GM18502 (cell line): ENCODE measurements at regions not wholly inside any gene's neighbourhood (a gene's known extent, or its start where the extent isn't known, plus 50 kb on each side); places are given as distances from the start of the nearest gene placed in this dataset.

Experiments used
- ATAC-seq: cut with Tn5 transposase; IDR thresholded peaks from one replicate; pipeline ENCODE4 v1.9.1; 2021; ENCODE audit warnings: mild to moderate bottlenecking; ENCODE audit not compliant: unreplicated experiment, poor library complexity

DNA sequence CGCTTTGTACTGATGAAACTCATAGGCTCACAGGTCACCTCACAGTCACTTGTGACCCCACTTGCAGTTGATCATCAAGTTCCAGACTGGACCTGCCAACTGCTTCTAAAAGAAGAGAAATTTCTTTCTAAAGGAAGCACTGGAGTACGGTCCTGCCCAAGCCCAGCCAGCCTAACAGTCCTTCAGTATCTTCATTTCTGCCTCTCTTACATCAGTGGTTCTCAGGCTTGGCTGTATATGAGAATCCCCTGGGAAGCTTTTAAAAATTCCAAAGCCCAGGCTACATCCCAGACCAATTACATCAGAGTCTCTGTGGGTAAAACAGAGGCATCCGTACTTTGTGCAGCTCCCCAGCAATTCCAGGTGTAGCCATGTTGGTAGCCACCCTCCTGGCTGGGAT is 282.1 kb downstream of the NFIB start:
- ATAC-seq = no peak

DNA sequence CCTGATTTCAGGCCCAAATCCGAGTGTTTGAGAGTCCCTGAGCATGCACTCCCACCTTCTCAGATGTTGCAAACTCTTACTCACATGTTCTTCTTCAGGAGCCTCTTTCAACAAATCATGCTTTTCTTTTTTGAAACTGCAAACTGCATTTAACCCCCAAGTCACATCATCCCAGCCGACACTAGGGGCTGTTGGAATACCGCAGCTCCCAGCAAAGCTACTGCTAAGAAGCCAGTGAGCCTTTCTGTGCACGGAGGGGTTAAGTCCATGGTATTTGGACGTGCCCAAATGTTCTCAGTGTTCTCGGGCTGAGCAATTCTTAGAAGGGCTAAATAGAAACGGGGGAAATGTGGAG is 282.9 kb downstream of the NFIB start:
- no peak for ATAC-seq

DNA sequence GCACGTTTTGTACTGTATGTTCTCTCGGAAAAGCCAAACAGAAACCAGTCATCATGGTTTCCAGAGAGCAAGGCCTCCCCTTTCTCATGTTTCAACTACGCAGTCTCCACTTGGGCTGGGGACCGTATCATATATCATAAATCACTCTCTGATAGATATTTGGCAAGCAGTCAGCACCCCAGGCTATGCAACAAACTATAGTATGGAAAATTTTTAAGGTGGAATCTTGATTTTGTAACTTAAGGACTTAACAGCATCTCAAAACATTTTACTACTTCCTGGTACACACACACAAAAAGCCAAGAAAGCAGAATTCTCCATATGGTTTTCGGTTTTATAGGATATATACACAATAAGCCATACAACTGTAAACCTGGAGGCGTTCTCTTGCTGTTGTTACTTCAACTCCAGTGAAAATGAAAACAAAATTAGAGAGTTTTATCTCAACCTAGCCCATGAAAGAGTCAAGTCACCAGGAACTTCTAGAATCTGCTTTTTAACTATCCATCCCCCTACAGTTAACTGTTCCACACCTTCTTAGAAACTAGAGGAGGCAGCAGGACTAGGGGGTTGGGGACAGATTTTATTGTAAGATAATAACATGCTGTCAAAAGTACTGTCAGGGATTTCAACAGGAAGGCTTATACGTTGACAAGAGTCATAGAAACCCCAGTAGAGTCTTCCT is 283.4 kb downstream of the NFIB start:
- ATAC-seq = no peak

DNA sequence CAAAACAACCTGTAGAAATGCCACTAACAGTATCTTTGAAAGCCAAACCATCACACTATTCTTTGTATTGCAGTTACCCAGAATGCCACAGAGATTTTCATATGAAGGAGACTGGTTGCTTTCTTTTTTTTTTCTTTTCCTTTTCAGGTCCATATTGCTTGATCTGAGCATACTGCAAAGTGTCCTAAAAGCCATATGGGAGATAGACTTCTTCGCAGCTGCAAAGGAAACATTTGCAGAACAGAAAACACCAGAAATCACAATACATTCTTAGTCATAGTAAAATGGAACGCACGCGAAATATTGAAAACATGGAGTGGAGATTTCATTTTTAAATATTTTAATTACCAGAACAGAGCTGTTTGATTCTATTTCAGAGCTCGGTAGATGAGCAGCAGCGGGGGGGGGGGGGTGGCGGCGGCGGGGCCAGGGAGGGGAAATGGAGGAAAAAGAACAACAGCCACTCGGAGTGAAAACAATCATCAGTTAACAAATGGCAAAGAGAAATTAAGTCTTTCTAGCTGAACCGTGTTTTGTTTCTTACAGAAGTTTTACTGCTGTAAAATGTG is 284.1 kb downstream of the NFIB start:
- ATAC-seq = no peak

DNA sequence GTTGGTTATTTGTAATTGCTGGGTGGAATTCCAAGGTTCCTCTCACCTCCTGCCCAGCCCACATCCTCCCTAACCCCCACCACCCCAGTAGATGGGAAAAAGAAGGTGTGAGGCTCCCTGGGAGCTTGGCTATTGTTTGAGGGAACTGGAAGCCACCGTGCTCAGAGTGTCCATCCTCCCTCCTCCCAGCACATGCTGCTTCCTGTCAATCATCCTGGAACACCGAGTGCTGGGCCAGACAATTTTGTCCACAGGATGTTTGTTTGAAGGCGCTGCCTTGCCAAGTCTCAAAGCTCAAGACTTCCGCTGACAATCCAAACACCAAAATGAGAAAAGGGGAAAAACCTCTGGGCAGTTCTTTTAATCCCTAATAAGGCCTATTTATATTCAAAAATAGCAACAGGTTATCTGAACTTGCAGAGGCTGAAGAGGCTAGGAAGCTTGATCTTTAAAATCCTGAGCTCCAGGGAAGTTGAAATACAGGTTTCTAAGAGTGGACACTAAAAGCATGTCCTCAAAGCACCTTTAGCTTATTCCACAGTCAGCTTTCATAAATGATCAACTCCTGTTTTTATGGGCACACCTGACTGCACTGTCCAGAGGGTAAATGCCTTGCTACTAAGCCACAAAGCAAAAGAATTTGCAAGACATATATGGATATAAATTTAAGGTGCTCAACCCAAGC is 286.7 kb downstream of the NFIB start:
- ATAC-seq = no peak

DNA sequence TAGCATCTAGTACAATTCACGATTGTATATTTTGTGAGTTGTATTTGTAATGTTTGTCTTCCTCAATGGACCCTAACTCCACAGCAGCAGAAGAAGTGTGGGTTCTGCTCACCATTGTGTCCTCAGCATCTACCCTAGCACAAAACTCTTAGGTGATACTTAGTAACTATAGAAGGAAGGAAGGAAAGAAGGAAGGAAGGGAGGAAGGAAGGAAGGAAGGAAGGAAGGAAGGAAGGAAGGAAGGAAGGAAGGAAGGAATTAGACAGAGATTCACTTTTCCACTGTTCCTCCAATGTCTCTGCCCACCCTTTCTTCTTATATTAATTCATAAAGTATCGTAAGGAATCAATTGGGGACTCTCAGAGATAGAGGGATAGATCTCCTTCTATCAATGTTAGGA is 288.2 kb downstream of the NFIB start:
- no peak for ATAC-seq

DNA sequence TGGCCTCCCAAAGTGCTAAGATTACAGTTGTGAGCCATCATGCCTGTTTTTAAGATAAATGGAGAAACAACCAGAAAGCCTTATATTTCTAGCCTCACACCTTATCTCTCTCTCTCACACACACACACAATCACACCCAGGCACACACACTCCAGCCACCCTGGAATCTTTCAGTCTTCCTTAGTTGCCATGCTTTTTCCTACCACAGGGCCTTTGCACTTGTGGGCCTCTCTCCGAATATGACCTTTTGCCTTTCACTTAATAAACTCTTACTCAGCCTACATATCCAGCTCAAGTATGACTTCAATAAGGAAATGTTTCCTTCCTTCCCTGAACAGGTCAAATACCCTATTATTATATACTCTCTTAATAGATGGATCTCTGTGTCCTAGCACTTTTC is 290.7 kb downstream of the NFIB start:
- ATAC-seq = no peak

DNA sequence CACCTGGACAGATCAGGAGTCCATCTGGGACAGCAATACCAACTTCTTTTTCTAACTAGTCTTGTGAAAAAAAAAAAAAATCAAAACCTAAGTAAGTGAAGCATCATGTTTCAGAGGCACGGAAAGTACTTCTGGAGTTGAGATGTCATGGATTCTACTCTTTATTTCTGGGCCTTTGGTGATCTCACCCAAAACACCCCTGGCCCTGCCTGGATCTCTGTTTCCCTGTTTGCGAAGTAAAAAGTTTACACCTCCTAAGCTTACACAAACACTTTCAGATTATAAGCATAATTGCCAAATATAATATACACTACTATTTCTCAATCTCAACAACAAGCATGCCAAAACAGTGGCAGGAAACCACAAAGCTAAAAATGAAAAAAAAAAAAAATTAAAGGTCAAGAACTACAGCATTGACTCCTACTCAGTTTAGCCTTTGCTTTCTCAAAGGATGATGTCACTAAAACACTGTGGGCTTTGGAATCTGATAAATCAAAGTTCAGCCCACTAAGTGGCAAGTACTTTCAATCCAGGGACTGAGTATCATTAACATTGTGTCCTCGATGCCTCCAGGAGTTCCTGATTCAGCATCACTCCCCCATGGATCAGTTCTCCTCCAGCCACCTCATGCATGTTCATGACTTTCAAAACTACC is 291.9 kb downstream of the NFIB start:
- no peak for ATAC-seq

DNA sequence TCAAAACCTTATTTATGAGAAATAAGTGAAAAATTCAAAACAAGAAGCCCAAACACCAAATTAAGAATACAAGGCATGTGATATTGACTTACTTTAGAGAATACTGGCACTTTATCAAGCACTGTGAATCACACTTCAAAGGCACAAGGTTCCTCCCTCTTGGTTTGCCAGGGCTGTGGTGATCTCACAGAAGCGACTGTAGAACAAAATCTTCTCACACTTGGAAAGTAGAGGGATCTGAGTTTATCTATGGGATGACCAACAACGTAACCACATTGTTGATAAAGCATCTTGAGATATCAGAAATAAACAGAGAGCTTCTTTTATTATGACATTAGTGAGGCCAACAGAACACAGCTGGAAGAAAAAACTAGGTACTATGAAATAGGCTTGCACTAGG is 295.9 kb downstream of the NFIB start:
- ATAC-seq = no peak

DNA sequence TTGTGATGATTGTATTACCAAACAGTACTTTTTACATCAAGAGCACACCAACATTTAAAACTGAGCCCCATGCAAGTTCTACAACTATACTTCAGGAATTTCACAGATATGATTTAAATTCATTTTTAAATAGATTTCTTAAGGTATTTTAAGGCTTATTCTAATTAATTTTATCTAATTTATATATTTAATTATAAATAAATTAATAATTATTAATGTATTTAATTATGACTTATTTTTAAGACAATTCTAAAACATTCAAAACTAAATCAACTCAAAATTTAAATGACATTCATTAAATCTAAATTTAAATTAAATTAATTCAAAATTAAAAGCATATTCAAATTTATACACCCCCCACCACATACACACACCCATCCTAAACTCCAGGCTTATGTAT is 299.2 kb downstream of the NFIB start:
- no peak for ATAC-seq

DNA sequence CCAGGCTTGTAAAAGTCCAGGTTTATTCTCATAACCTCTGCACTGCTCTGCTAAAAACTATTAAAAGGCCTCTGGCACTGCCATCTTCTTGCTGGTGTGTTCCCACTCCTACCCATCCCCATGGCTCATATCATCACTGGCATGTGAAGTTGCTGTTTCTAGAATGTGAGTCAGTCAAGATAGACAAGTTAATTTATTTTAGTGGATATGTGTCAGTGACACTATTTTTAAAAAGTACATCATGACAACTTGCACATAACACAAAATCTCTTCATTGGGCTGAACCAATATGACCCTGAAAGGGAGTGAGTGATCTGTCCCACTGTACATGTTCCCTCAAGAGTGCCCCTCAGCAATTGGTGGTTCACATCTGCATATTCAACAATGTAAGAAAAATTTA is 299.7 kb downstream of the NFIB start:
- ATAC-seq = no peak

DNA sequence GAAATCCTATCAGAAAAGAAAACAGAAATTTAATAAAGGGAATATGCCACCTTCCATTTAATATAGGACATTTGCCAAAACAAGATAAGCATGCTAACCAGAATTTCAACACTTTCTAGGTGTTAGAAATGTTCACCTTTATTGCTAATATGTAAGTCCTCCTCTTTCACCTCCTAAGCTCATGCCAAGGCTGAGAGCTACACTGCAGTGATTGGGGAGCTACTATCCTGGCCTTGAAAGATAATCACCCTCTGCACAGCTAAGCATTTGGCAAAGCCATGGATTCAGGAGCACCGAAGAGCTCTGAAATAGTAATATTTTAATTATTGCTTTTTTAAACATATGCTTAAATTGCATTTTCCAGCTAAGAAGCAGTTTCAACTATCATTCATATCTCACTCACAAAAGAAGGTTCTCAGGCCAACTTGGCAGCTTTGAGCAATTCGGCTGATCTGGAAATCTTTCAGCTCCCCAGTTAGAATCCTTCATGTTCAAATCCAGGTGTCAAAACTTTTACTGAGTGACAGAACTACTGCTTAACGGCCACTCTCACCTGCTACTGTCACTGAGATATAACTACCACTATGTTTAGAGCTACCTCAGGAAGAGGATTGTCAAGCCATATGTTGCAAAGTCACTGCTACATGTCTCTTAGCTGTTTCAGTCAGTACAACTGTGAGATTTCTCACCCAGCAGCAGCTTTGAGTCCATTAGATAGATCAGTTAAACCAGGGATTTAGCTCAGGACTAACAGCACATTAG is 302.0 kb downstream of the NFIB start:
- no peak for ATAC-seq

DNA sequence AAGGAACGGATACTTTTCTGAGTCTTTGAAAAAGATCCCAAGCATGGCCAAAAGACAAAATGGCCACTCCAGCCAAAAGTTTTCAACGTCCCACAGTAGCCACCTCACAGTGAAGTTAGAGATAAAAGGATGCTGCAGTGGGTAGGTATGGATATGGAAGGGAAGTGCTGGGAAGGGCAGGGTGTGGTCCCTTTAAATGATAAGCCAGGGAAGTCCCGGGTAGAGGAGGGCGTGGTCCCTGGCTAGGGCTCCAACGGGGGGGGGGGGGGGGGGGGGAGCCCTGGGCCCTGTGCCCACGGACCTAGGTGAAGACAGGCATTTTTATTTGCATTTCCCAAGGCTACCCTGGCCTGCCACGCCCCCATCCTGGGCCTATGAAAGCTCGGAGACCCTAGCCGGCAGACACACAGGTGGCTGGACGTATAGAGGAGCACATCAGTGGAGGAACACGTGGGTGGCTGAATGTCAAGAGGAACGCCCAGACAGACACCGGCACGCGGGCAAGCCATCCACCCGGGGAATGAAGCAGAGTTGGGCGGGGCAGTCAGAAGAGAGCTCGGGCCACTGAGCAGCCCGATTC is 306.7 kb downstream of the NFIB start:
- no peak for ATAC-seq

DNA sequence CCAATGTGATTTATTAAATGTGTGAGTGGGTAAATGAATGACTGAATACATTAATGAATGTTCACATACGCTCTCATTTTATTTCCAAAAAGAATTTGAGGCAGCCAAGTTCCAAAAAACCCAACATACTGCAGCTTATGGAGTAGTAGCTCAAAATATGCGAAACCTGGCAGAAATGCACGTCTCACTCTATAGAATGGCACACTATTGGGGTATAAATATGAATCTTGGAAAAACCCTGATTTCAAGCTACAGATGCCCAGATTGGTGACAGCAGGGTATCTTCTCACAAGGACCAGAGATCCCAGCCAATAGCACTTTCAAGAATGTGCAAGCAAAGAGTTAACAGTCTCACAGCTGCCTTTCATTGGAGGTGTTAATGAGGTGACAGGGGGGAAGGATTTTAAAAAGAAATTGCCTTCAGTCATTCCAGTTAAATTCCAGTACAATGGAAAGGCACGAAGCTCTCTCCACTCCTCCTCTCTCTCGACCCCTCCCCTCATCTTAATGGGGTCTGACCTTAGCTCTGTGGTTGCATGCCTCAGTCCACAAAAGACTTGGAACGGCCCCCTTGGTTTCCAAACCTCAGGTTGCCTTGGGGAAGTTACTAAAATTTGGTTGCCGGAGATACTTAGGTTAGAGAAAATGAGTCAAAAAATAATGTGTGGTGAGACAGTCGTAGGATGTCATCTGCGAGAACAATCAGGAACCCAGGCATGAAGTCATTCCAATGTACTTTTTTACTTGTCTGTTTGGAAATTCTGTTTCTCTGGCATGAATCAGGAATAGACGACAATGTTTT is 307.4 kb downstream of the NFIB start:
- no peak for ATAC-seq

DNA sequence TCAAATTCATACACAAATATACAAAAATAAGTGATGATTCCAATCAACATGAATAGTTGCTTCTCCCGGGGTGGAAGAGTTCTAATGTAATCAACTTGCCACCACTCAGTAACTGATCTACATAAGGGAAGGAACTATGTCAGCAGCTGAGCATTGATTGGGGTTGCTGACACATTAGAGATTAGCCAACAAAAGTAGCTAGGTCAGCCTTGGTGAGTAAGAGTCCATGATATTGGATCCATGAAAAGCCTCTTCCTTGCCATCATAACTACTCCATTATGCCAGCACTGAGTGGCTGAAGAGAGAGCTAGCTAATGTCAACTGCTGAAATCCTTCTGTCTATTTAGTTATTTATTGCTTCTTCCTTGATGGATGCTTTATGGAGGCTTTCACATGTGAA is 309.8 kb downstream of the NFIB start:
- no peak for ATAC-seq

DNA sequence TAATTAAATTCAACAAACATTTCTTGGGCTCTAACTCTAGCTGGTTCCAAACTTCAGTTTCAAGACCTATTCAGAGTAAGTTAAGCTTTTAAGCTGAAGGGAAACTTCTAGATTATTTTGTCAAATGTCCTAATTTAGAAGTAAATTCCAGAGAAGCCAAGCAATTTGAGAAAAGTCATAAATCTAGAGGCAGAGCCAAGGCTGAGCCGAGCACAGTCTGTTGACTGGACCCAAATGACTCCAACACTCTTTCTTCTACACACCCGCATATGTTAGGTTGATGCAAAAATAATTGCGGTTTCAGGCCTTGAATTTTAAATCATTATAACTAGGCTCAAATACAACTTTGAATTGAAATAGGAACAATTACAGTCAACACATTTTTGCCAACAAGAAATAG is 319.7 kb downstream of the NFIB start:
- ATAC-seq = no peak

DNA sequence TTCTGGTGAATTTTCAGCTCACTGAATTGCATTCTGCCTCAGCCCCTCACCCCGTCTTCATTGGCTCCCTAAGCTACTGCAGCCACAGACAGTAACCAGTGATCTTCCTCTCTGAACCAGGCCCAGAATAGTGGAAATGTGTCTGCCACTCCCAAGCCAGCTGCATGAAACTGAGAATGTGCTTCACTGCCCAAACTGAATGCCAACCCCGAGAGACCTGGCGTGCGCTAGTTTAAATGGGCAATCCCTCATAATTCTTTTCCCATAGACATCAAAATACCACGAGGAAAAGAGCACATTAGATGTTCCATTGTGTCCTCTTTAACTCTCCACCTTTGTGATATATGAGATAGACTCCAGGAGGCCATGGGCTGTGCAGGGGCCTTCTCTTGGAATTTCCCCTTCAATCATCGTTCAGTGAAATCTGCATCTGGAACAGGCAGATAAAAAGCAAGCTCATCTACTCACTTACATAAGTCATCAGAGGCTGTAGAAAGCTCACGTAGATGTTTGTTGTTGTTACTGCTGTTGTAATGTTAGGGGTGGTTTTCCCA is 320.2 kb downstream of the NFIB start:
- no peak for ATAC-seq

DNA sequence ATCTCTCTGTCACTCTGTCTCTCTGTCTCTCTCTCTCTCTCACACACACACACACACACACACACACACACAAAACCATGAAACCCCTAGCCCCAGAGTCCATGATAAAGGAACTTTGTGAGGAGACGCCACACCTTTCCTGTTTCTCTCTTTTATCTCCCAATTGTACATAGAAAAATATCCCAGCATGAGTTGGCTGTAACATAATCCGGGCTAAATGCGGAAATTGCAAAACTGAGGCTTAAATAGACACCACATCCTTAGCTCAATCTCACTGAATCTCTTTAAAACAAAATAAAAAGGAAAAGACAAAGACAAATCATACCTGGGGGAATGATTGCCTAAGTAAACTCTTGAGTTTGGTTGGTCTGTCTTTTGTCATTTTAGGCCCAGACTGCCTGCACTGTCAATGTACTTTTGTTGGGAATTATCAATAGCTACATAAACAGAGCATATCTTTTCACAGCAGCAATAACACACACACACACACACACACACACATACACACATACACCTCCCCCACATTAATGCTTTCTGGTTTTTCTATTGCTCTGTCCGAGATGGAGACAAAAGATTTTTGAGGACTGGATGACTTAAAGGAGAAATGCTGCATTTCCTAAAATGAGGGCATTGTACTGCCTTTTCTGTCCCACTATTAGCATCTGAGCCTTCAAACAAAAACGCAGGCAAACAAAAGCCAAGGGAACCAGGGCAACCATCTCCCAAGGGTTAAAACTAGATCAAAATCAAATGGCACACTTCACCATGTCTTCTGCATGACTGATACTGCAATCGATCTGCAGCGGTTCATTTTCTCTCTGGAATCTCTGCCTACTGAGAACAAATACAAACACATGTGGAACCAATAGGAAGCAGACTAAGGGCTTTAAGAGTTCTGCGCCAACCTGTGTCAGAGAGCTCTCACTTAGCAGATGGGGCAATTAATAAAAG is 321.5 kb downstream of the NFIB start:
- ATAC-seq = no peak
